ENCODE measurements at regions not wholly inside any gene's neighbourhood (a gene's known extent, or its start where the extent isn't known, plus 50 kb on each side); places are given as distances from the start of the nearest gene placed in this dataset.

- TF ChIP-seq TAF9B (IDR thresholded peaks at IDR 0.05; ENCODE audit: partially characterized antibody) (no peak), ZNF398 (CRISPR knock-in tag; IDR thresholded peaks at IDR 0.05) (no peak), THRA (IDR thresholded peaks at IDR 0.05) (no peak), KDM2B (CRISPR knock-in tag; IDR thresholded peaks at IDR 0.05) (no peak), ZNF384 (IDR thresholded peaks at IDR 0.05; ENCODE audit: low read depth, low read length) (no peak), KAT8 (IDR thresholded peaks at IDR 0.05; ENCODE audit: low read depth) (no peak), ZBTB2 (IDR thresholded peaks at IDR 0.05) (no peak), TSHZ1 (CRISPR knock-in tag; IDR thresholded peaks at IDR 0.05) (no peak)
Observed at GRCh38 chr5:155475318-155475717, 461.8 kb downstream of the KIF4B start (continued).
